ENCODE measurements at regions not wholly inside any gene's neighbourhood (a gene's known extent, or its start where the extent isn't known, plus 50 kb on each side); places are given as distances from the start of the nearest gene placed in this dataset.

DNA sequence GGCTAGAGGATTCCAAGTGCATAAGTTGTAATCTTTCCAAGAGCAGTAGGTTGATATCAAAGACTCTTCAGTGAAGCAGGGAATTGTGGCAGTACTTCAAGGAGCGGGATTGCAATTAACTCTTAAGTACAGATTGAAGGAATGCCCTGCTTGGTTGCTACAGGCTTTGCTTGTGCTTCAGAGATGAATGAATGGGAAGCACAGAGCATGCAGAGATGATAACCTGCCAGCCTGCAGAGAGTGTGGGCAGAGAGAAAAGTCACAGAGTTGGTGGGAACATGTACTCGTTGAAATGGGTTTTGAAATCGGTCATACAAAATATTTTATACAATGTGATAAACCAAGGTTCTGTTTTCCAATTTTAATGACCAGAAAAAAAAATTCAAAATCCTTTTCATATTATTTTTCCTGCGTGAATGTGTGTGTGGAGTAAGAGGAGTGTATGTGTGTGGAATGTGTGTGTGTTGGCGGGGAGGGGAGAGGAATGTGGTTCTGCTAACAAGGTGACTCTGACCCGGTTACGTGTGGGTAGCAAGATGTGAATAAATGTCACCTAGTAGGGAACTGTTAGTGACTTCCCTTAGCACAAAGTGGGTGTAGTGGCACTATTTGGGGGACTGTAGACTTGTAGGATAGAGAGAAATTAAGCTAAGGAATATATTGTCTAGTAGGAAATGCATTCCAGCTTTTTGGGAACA, 697.8 kb downstream of the GATA3 start:
- ATAC-seq, result no peak
- DNase-seq, result no peak
- intact Hi-C loops (cut with DNase I), result no loop called here

DNA sequence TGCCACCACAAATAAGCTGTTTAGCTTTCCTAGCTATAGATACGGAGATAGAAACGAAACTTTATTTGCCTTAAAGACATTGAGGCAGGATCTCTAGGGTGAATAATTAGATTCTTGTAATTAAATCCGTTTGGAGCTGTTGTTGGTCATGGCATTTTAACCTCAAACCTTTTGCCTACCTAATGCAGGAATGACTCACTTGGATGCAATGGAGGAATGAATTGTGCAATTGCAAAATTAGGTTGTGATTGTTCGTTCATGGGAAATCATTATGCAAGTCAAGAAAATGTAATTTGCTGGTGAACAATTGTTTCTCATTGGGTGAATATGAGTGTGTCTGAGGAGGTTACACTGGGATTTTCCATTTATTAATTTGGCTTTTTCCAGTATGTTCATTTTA, 703.5 kb downstream of the GATA3 start:
- DNase-seq (no peak), ATAC-seq (no peak)
- intact Hi-C loops (cut with DNase I), result no loop called here

DNA sequence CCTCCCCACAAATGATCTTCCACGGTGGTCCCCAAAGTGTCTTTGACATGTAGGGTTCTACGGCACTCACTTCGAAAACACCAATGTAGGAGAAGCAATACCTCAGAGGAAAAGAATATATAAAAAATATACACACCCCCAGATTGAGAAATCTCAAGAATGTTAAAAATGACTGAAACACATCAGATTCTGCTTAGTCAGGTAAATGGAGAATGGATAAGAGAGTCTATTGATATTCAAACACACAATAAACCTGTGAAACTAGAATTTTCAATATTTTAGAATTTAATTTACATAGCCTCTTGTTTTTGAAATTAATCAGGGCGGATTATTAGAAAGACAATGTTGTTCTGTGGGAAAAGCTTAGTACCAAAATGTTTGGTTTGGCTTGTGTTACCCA, 712.4 kb downstream of the GATA3 start:
- DNase-seq, result no peak
- intact Hi-C loops (cut with DNase I), result no loop called here
- ATAC-seq, result no peak

GRCh38 chr10:8767591-8767990, 713.1 kb downstream of the GATA3 start:
- no peak for ATAC-seq
- intact Hi-C loops (cut with DNase I), result no loop called here
- no peak for DNase-seq

- DNase-seq, result no peak
- intact Hi-C loops (cut with DNase I), result no loop called here
- no peak for ATAC-seq
Measured at GRCh38 chr10:8768341-8768740, 713.9 kb downstream of the GATA3 start.

- ATAC-seq, result no peak
- DNase-seq, result no peak
- intact Hi-C loops (cut with DNase I), result no loop called here
Measured at GRCh38 chr10:8768852-8769251, 714.4 kb downstream of the GATA3 start.

GRCh38 chr10:8776926-8777622, 722.6 kb downstream of the GATA3 start:
- ATAC-seq (no peak), DNase-seq (no peak)
- intact Hi-C loops (cut with DNase I), result no loop called here

DNA sequence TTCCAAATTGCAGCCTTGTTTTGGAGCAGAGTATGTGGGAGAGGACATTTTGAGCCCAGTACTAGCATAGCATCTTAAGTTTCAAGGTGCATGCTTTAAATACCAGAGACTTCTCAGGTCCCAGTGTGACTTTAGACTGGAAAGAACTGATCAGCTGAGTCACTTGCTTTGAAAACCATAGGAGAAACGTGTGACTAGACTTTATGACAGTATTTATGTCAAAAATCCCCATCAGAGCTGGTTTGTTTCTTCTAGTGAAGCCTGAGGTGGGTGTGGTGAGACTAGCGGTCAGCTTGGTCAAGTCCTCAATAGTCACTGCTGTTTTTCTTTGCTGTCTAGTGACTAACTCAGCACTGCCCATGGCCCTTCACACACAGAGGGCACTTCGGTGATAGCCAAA, 724.2 kb downstream of the GATA3 start:
- intact Hi-C loops (cut with DNase I), result no loop called here
- no peak for ATAC-seq
- DNase-seq, result no peak

DNA sequence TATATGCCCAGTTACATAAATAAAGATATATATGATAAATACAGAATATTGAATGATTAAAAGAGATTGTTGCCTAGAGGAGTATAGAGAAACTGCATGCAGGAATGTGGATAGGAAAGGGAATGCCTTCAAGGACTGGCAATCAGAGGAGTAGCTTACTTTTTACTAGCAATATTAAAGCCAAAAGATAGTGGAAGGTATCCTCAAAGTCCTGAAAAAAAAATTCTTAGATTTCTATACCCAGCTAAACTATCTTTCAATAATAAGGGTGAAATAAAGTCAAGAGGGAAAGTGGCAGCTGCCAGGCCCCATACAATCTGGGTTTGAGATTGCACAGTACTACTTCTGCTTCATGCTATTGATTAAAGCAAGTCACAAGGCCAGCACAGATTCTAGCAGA, 733.2 kb downstream of the GATA3 start:
- ATAC-seq, result no peak
- intact Hi-C loops (cut with DNase I), result no loop called here

DNA sequence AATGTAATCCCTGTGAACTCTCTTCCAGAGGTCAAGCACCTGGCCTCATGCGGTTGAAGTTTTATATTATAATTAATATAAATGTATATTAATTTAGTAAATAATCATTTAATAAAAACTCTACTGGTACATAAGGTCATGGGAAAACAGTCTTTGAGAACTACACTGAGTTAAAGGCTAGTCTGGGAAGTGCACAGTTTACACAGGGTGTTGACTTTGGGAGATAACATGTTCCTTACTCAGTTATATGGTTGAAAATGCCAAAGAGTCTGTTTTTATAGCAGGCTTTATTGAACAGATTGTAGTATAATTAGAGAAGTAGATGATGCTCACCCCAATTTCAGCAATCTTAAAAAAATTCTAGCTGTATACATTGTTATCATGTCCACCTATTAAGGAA, 735.9 kb downstream of the GATA3 start:
- DNase-seq, result no peak
- intact Hi-C loops (cut with DNase I), result no loop called here
- no peak for ATAC-seq

More for the DNA sequence above, 733.2 kb downstream of the GATA3 start:
- no peak for DNase-seq

GRCh38 chr10:8794860-8795259, 740.4 kb downstream of the GATA3 start:
- DNase-seq, result no peak
- intact Hi-C loops (cut with DNase I), result no loop called here
- ATAC-seq, result no peak

- ATAC-seq, result no peak
- intact Hi-C loops (cut with DNase I), result no loop called here
- no peak for DNase-seq
Measured at GRCh38 chr10:8800426-8800825, 745.9 kb downstream of the GATA3 start.

DNA sequence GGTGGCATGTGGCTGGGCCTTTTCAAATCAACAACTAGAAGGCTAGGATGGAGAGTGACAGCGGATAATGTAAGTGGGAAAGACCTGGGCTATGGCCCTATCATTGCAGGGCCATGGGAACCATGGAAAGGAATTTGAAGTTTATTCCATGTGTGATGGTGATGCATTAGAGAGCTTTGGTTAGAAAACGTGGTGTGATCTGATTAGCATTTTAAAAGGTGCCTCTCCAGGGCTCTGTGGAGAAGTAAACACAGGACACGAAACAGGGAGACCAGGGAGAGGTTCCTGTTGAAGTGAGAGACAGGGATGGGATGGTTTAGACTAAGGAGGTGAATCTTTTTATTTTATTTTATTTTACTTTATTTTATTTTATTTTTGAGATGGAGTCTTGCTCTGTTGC, 749.5 kb downstream of the GATA3 start:
- ATAC-seq, result no peak
- no peak for DNase-seq
- intact Hi-C loops (cut with DNase I), result no loop called here

GRCh38 chr10:8810677-8811076, 756.2 kb downstream of the GATA3 start:
- intact Hi-C loops (cut with DNase I), result no loop called here
- DNase-seq (no peak), ATAC-seq (no peak)

DNA sequence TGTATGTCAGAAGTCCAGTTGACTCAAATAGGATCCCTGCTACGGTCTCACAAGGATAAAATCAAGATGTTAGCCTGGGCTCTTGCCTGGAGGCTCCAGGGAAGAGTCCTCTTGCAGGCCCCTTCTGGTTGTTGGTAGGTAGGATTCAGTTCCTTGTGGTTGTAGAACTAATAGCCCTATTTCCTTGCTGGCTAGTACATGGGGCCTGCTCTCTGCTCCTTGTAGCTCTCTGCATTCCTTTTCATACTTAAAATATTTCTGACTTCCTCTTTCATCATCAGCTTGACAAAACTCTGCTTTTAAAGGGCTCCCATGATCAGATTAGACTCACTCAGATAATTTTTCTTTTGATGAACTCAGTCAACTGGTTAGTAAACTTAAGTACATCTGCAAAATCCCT, 756.7 kb downstream of the GATA3 start:
- no peak for ATAC-seq

GRCh38 chr10:8815969-8816368, 761.5 kb downstream of the GATA3 start:
- DNase-seq (no peak), ATAC-seq (no peak)
- intact Hi-C loops (cut with DNase I), result no loop called here

More for the DNA sequence above, 756.7 kb downstream of the GATA3 start:
- intact Hi-C loops (cut with DNase I), result no loop called here
- no peak for DNase-seq

- DNase-seq (no peak), ATAC-seq (no peak)
- intact Hi-C loops (cut with DNase I), result no loop called here
Measured at GRCh38 chr10:8817299-8817698, 762.8 kb downstream of the GATA3 start.

DNA sequence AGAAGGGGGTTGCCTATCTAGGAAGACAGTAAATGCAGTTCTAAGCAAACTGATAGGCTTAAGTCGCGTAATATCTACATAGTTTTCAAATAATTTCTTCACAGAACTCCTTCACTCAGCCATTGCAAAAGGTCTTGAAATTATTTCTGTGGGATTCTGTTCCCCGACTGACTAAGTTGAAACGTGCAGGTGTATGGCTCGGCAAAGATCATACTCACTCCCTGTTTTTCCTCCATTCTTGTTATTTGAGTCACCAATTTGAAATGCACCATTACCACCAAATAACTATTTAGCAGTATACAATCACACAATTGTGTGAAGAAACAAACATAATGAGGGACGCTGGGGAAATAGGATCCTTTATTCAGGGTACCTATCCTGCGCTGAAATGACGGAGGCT, 771.1 kb downstream of the GATA3 start:
- no peak for ATAC-seq
- intact Hi-C loops (cut with DNase I), result no loop called here

DNA sequence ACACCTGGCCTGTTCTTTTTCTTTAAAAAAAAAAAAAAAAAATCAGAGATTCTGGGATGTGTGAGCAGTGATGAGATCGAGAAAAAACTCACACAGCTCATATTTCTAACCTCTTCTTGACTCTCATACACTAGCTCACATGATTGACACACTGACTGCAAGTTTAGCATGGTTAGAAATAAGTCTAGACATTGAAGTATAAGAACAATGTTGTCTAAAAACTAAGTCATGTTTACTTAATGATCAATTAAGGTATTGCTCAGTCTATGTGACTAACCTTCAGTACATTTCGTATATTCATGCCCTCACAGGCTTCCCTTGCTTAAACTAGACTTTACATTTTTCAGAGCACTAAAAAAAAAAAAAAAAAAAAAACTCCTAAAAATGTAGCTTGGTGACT, 775.1 kb downstream of the GATA3 start:
- intact Hi-C loops (cut with DNase I), result no loop called here
- DNase-seq, result no peak
- no peak for ATAC-seq

More for the DNA sequence above, 771.1 kb downstream of the GATA3 start:
- DNase-seq, result no peak

DNA sequence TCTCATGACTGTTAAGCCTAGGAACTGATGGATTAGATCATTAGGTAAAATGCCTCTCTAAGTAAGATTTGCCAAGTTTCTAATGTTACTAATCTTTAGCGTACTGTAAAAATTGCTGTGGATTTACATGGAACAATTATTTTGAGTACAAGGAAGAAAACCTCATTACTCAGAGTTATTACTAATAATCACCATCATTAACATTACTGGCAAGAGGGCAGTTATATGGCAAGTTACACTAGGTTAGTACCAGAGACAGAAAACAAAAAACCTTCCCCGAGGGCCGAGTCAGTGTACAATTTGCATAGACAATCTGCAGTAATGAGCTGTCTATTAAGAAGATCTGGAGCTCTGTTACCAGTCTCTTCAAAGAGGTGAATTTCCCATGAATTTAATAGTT, 775.6 kb downstream of the GATA3 start:
- no peak for ATAC-seq
- DNase-seq, result no peak
- intact Hi-C loops (cut with DNase I), result no loop called here

DNA sequence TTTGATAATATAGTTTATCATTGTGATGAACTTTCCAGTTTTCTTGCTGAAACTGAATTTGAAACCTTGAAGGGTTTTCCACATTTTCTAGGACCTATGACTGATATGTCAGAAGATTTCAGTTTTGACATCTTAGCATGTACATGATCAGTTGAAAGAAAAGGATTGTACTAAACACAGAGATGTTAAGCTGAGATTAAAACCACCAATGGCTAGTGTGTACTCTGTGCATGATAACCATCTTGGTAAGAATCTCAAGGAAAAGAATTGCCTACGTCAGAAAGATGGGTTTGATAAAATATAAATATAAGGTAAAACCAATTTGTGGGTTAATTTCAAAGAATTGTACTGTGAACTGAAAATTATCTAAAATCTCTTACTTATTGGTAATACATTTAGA, 776.4 kb downstream of the GATA3 start:
- intact Hi-C loops (cut with DNase I), result no loop called here
- no peak for ATAC-seq
- DNase-seq, result no peak
